ENCODE measurements at regions not wholly inside any gene's neighbourhood (a gene's known extent, or its start where the extent isn't known, plus 50 kb on each side); places are given as distances from the start of the nearest gene placed in this dataset.

GRCh38 chr2:173607606-173608311, 253.1 kb downstream of the CDCA7 start:
- TF ChIP-seq, protein P1, sequence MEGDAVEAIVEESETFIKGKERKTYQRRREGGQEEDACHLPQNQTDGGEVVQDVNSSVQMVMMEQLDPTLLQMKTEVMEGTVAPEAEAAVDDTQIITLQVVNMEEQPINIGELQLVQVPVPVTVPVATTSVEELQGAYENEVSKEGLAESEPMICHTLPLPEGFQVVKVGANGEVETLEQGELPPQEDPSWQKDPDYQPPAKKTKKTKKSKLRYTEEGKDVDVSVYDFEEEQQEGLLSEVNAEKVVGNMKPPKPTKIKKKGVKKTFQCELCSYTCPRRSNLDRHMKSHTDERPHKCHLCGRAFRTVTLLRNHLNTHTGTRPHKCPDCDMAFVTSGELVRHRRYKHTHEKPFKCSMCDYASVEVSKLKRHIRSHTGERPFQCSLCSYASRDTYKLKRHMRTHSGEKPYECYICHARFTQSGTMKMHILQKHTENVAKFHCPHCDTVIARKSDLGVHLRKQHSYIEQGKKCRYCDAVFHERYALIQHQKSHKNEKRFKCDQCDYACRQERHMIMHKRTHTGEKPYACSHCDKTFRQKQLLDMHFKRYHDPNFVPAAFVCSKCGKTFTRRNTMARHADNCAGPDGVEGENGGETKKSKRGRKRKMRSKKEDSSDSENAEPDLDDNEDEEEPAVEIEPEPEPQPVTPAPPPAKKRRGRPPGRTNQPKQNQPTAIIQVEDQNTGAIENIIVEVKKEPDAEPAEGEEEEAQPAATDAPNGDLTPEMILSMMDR (IDR thresholded peaks at IDR 0.05; ENCODE audit: insufficient read depth, low read length, poor library complexity, severe bottlenecking): no peak
- no peak for TF ChIP-seq EZH2phosphoT487 (conservative IDR thresholded peaks at IDR 0.05; ENCODE audit: low read length)
